Kidney epithelial cell (primary cell): ENCODE measurements at regions not wholly inside any gene's neighbourhood (a gene's known extent, or its start where the extent isn't known, plus 50 kb on each side); places are given as distances from the start of the nearest gene placed in this dataset.

Experiments used
- DNase-seq: peaks from one replicate; pipeline ENCODE4 v3.0.0-alpha.2; 2010; ENCODE audit warnings: low read depth
- H3K27me3 ChIP-seq: 2 replicates; pipeline ENCODE4 v1.6.0; 2011; ENCODE audit warnings: low read length; ENCODE audit not compliant: control insufficient read depth, insufficient read depth
- H3K36me3 ChIP-seq: 2 replicates; pipeline ENCODE4 v1.5.1; 2011; ENCODE audit warnings: low read length; ENCODE audit not compliant: control insufficient read depth, insufficient read depth
- H3K4me3 ChIP-seq: 2 replicates; pipeline ENCODE4 v1.5.1; 2011; ENCODE audit warnings: low read depth, mild to moderate bottlenecking, control low read depth, low read length
- TF ChIP-seq, protein P1 (sequence below): IDR thresholded peaks from 2 replicates; pipeline ENCODE4 v1.5.1; 2011; ENCODE audit warnings: mild to moderate bottlenecking, moderate library complexity, low read length, control low read depth, inconsistent platforms; ENCODE audit not compliant: insufficient read depth, poor library complexity, severe bottlenecking

- Histone ChIP-seq H3K27me3 (no peaks in the 10 kb centered on the region), H3K36me3 (no peaks in the 10 kb centered on the region)
- TF ChIP-seq, protein P1, sequence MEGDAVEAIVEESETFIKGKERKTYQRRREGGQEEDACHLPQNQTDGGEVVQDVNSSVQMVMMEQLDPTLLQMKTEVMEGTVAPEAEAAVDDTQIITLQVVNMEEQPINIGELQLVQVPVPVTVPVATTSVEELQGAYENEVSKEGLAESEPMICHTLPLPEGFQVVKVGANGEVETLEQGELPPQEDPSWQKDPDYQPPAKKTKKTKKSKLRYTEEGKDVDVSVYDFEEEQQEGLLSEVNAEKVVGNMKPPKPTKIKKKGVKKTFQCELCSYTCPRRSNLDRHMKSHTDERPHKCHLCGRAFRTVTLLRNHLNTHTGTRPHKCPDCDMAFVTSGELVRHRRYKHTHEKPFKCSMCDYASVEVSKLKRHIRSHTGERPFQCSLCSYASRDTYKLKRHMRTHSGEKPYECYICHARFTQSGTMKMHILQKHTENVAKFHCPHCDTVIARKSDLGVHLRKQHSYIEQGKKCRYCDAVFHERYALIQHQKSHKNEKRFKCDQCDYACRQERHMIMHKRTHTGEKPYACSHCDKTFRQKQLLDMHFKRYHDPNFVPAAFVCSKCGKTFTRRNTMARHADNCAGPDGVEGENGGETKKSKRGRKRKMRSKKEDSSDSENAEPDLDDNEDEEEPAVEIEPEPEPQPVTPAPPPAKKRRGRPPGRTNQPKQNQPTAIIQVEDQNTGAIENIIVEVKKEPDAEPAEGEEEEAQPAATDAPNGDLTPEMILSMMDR, result no peak
Observed at GRCh38 chr19:29106346-29106885, 106.5 kb downstream of the UQCRFS1 start.

GRCh38 chr19:29105629-29106292, 107.2 kb downstream of the UQCRFS1 start:
- no peak for DNase-seq
- no peaks in the 10 kb centered on the region for H3K27me3 ChIP-seq
- H3K36me3 ChIP-seq, result no peaks in the 10 kb centered on the region
- TF ChIP-seq, protein P1, result no peak
- H3K4me3 ChIP-seq, result no peak overlapping the region

More at GRCh38 chr19:29106346-29106885, 106.5 kb downstream of the UQCRFS1 start:
- no peak for DNase-seq
- H3K4me3 ChIP-seq, result no peak overlapping the region

- H3K27me3 ChIP-seq, result no peaks in the 10 kb centered on the region
- H3K36me3 ChIP-seq, result no peaks in the 10 kb centered on the region
- H3K4me3 ChIP-seq, result no peak overlapping the region
- DNase-seq, result no peak
- TF ChIP-seq, protein P1, result no peak
Observed at GRCh38 chr19:29104605-29105241, 108.2 kb downstream of the UQCRFS1 start.

GRCh38 chr19:29098863-29099481, 114.0 kb downstream of the UQCRFS1 start:
- TF ChIP-seq, protein P1, result no peak
- H3K36me3 ChIP-seq, result no peaks in the 10 kb centered on the region
- DNase-seq, result peak; percentile 79
- H3K4me3 ChIP-seq, result no peak overlapping the region
- H3K27me3 ChIP-seq, result no peaks in the 10 kb centered on the region

DNA sequence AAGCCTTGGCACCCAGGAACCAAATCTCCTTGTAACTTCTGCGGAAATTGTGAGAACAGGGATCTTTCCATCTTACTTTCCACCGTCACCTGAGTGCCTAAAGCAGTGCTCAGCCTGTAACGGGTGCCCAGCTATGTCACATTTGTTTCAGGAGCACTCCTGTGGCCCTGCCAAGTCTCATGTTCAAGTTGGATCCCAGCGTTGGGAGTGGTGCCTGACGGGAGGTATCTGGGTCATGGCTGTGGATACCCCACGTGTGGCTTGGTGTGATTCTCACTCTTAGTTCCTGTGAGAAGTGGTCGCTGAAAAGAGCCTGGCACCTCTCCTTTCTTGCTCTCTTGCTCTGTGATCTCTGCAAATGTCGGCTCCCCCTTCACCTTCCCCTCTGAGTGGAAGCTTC, 114.9 kb downstream of the UQCRFS1 start:
- DNase-seq, result no peak
- TF ChIP-seq, protein P1, result no peak
- no peak overlapping the region for H3K4me3 ChIP-seq
- no peaks in the 10 kb centered on the region for H3K36me3 ChIP-seq
- H3K27me3 ChIP-seq, result no peaks in the 10 kb centered on the region
